ENCODE measurements at regions not wholly inside any gene's neighbourhood (a gene's known extent, or its start where the extent isn't known, plus 50 kb on each side); places are given as distances from the start of the nearest gene placed in this dataset.

DNA sequence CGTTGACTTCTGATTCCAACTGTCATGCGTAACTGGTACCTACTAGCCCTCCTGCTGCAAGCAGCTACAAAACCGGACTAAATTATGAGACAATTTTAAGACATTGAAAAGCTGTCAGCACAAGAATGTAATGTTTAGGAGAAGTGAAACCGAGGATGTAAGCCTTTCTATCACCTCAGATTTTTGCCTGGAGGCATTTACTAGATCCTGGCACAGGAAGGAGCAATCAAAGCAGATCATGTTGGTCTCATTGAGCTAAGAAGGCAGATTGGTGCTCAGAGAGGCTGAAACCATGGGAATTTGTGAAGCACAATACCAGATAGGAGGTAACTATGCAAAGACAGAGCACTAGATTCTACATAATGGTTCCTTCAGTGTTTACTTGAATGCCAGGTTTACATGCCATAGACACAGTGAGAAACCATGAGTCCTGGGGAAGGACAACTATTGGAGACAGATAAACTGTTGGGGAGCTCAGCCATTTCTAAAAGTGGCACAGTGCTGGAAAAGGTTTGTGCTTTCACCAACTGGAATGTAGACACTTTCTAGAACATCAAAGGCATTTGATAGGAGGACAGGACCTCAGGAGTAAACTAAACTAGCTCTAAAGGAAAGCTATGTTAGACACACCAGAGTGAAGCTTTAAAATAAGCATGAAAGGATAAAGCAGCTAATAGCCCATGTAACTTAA, 179.4 kb downstream of the LYPLAL1 start:
- no peak overlapping the region for H3K27ac ChIP-seq
- ATAC-seq (ENCODE audit: insufficient number of reproducible peaks, low FRiP score, low read depth) (no peak), DNase-seq (ENCODE audit: low spot score) (no peak)
- no peak overlapping the region for H3K4me3 ChIP-seq
- no peaks in the 10 kb centered on the region for H3K27me3 ChIP-seq (replicated peaks; ENCODE audit: insufficient read depth)
- no peaks in the 10 kb centered on the region for H3K36me3 ChIP-seq
- H3K4me1 ChIP-seq (ENCODE audit: control insufficient read depth in 1 of 2, low read depth in 2 of 2): peaks cover 2 to 5% of the 10 kb centered on the region in 2 donors
- TF ChIP-seq, protein P1, sequence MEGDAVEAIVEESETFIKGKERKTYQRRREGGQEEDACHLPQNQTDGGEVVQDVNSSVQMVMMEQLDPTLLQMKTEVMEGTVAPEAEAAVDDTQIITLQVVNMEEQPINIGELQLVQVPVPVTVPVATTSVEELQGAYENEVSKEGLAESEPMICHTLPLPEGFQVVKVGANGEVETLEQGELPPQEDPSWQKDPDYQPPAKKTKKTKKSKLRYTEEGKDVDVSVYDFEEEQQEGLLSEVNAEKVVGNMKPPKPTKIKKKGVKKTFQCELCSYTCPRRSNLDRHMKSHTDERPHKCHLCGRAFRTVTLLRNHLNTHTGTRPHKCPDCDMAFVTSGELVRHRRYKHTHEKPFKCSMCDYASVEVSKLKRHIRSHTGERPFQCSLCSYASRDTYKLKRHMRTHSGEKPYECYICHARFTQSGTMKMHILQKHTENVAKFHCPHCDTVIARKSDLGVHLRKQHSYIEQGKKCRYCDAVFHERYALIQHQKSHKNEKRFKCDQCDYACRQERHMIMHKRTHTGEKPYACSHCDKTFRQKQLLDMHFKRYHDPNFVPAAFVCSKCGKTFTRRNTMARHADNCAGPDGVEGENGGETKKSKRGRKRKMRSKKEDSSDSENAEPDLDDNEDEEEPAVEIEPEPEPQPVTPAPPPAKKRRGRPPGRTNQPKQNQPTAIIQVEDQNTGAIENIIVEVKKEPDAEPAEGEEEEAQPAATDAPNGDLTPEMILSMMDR (IDR thresholded peaks at IDR 0.05): no peak
- no peaks in the 10 kb centered on the region for H3K9me3 ChIP-seq

DNA sequence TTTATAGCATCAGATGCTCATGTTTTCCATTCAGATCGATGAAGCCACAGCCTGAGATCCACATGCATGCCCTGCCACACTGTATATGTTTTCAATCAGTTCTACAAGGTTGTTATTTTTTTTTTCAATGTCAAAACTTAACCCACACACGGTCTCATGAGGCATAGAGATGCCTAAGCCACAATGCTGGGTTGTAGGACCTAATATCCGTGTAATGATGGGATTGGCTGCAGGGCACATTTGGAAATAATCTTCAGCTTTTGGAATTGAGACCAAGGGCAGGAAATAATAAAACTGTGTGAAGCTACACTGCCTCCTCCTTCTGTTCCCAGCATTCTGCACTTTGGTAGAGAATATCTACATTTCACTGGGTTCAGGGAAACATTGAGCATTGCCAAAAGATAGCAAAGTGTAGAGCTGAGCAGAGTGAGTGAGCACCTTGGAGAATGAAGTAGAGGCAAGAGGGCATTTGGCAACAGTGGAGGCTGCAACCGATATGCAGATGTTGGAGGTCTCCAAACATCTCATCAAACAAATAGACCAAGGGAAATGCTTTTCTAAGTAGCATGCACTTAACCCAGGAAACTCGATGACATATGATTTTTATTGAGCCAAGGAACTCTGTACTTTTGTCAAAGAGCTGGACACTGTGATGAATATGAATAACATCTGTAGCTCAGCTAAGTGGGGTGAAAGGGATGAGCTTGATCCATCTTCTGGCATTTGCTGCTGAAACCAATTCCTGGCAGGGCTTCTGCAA, 176.7 kb downstream of the LYPLAL1 start:
- no peaks in the 10 kb centered on the region for H3K9me3 ChIP-seq
- H3K27me3 ChIP-seq (replicated peaks; ENCODE audit: insufficient read depth): no peaks in the 10 kb centered on the region
- TF ChIP-seq, protein P1 (IDR thresholded peaks at IDR 0.05): no peak
- no peak overlapping the region for H3K27ac ChIP-seq
- no peak for ATAC-seq (ENCODE audit: insufficient number of reproducible peaks, low FRiP score, low read depth)
- no peak for DNase-seq (ENCODE audit: low spot score)
- no peak overlapping the region for H3K4me3 ChIP-seq
- peaks cover 13 to 17% of the 10 kb centered on the region in 2 donors for H3K4me1 ChIP-seq (ENCODE audit: control insufficient read depth in 1 of 2, low read depth in 2 of 2)
- no peaks in the 10 kb centered on the region for H3K36me3 ChIP-seq

DNA sequence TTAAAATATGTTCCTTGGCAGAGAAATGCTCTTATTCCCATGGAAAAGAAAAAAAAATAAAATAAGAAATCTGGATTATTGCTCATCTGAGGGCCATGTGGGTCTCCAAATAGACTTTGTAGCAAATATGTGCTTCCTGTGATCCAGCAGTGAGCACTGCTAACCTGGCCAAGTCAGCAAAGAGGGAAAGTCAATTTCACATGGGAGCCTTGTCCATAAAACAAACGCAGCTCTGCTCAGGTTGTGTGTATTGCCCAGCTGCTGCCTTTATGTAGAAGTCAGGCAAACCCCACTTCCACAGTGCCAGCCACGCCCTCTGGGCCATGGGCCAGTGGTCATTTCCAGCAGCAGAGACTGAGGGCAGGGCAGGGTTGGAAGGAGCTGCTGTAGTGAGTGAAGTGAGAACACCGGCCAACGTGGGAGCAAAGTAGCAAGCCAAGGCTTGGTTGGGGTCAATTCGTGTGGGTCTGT, 174.3 kb downstream of the LYPLAL1 start:
- TF ChIP-seq, protein P1 (IDR thresholded peaks at IDR 0.05): no peak
- DNase-seq (ENCODE audit: low spot score) (no peak), ATAC-seq (ENCODE audit: insufficient number of reproducible peaks, low FRiP score, low read depth) (peak; percentile 33)
- peaks cover 13 to 17% of the 10 kb centered on the region in 2 donors for H3K4me1 ChIP-seq (ENCODE audit: control insufficient read depth in 1 of 2, low read depth in 2 of 2)
- H3K27me3 ChIP-seq (replicated peaks; ENCODE audit: insufficient read depth): no peaks in the 10 kb centered on the region
- no peaks in the 10 kb centered on the region for H3K9me3 ChIP-seq
- peak overlapping the region in 1 of 2 donors; percentile 6 for H3K27ac ChIP-seq
- no peaks in the 10 kb centered on the region for H3K36me3 ChIP-seq
- no peak overlapping the region for H3K4me3 ChIP-seq

DNA sequence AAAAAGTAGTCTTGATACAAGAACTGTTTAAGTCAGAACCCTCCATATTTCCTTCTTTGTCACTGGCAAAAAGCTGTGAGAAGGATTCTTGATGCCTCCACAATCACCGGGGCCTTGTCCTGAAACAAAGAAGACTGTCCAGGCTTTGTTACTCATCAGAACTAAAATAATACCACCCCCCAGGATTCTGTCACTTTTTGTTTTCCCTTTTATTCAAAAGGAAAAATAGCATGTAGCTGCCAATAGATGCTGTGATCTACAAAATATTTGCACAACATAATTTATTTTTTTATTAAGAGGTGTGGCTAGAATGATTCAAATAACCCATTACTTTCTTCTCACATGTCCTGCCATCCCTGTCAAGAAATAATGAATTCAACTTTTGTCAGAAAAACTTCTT, 173.7 kb downstream of the LYPLAL1 start:
- Histone ChIP-seq H3K27me3 (replicated peaks; ENCODE audit: insufficient read depth) (no peaks in the 10 kb centered on the region), H3K36me3 (no peaks in the 10 kb centered on the region), H3K4me3 (no peak overlapping the region), H3K4me1 (ENCODE audit: control insufficient read depth in 1 of 2, low read depth in 2 of 2) (peaks cover 13 to 17% of the 10 kb centered on the region in 2 donors), H3K9me3 (no peaks in the 10 kb centered on the region), H3K27ac (peak overlapping the region; percentile 6 to 29)
- no peak for ATAC-seq (ENCODE audit: insufficient number of reproducible peaks, low FRiP score, low read depth)
- TF ChIP-seq, protein P1 (IDR thresholded peaks at IDR 0.05): no peak
- no peak for DNase-seq (ENCODE audit: low spot score)

DNA sequence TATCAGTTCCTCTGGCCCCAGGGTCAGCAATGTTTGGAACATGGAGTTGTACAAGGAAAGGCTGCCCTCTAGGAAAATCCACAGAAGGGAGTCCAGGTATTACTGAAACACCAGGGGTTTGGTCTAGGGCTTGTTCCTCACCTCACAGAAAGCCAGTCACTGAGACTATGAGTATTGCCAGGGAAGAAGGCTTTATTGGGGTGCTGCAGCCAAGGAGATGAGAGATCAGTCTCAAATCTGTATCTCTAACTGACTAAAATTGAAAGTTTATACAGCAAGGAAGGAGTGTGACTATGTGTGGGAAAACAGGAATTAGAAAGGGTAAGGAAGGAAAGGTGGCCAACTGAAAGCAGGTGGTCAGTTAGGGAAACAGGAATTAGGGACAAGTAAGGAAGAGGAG, 172.3 kb downstream of the LYPLAL1 start:
- TF ChIP-seq, protein P1 (IDR thresholded peaks at IDR 0.05): no peak
- Histone ChIP-seq H3K4me3 (no peak overlapping the region), H3K27me3 (replicated peaks; ENCODE audit: insufficient read depth) (no peaks in the 10 kb centered on the region), H3K27ac (no peak overlapping the region), H3K9me3 (no peaks in the 10 kb centered on the region), H3K4me1 (ENCODE audit: control insufficient read depth in 1 of 2, low read depth in 2 of 2) (peaks cover 13 to 17% of the 10 kb centered on the region in 2 donors), H3K36me3 (no peaks in the 10 kb centered on the region)
- DNase-seq (ENCODE audit: low spot score) (no peak), ATAC-seq (ENCODE audit: insufficient number of reproducible peaks, low FRiP score, low read depth) (no peak)

Data from thoracic aorta (tissue), 2 donors.